Lower leg skin (tissue), 3 donors: ENCODE measurements at regions not wholly inside any gene's neighbourhood (a gene's known extent, or its start where the extent isn't known, plus 50 kb on each side); places are given as distances from the start of the nearest gene placed in this dataset.

Experiments
- CTCF ChIP-seq, 3 donors: fragments of 450-650 bp; IDR thresholded peaks; one replicate each; pipeline ENCODE4 v1.5.1; 2016; ENCODE audit warnings: antibody characterized with exemption in 3 of 3, mild to moderate bottlenecking in 3 of 3, moderate library complexity in 2 of 3
- POLR2A ChIP-seq, 2 donors: fragments of 450-650 bp; IDR thresholded peaks; one replicate each; pipeline ENCODE4 v1.6.1; 2016 to 2017; ENCODE audit warnings: antibody characterized with exemption in 2 of 2, mild to moderate bottlenecking in 1 of 2, moderate library complexity in 1 of 2

- no peak for TF ChIP-seq CTCF (IDR thresholded peaks at IDR 0.05)
- no peak for TF ChIP-seq POLR2A (IDR thresholded peaks at IDR 0.05)
Observed at GRCh38 chr4:111813555-111814140, 331.6 kb upstream of the FAM241A start.
